HepG2 (cell line): ENCODE measurements at regions not wholly inside any gene's neighbourhood (a gene's known extent, or its start where the extent isn't known, plus 50 kb on each side); places are given as distances from the start of the nearest gene placed in this dataset.

Experiments used
- ATAC-seq: fragments of 200-7000 bp; cut with Tn5 transposase; 3 replicates; pipeline ENCODE4 v1.9.1; 2020; ENCODE audit warnings: mild to moderate bottlenecking, moderate library complexity
- BruUV-seq: library from RNA; stranded (reverse); fragments of 400-500 nt; replicated peaks from 2 replicates; lab custom pipeline; 2021; lab: Mats Ljungman, UMichigan
- CTCF ChIA-PET: fragments of 300-600 bp; formaldehyde crosslinking; extraction: SDS; loops from one replicate; lab custom pipeline; 2021; ENCODE audit warnings: low total read pairs, inconsistent platforms, low intra/inter-chr PET ratio; lab: Yijun Ruan, JAX
- POLR2A ChIA-PET: fragments of 350-600 bp; sonication (Branson Sonifier 250); formaldehyde crosslinking; loops from one replicate; lab custom pipeline; 2020; ENCODE audit warnings: antibody characterized with exemption, inconsistent platforms; lab: Yijun Ruan, JAX
- DNase-seq: peaks from one replicate; pipeline ENCODE4 v3.0.0-alpha.2; 2015; ENCODE audit warnings: low spot score
- FAIRE-seq: peaks from 3 replicates; lab custom pipeline; 2011; peaks lifted over from hg19 to GRCh38; lab: Jason Lieb, UNC
- H2AFZ ChIP-seq: one replicate; pipeline ENCODE4 v1.6.1; 2011; ENCODE audit warnings: low read length, inconsistent platforms
- H3K27ac ChIP-seq: fragments of 300-600 bp; 3 replicates; pipeline ENCODE4 v1.8.0; 2011; ENCODE audit warnings: mixed run types, mild to moderate bottlenecking, mixed read lengths, low read length, inconsistent platforms; ENCODE audit not compliant: insufficient read depth; ENCODE audit errors: extremely low read length
- H3K27me3 ChIP-seq, 2 experiments: fragments of 200-600 bp in 1 of 2; 2 replicates in 1 of 2; 3 replicates in 1 of 2; pipeline versions ENCODE4 v1.6.0 to v1.8.0; 2011; ENCODE audit warnings: low read length in 2 of 2, mild to moderate bottlenecking in 2 of 2, moderate library complexity in 2 of 2, inconsistent platforms in 1 of 2; ENCODE audit not compliant: insufficient read depth in 2 of 2, control insufficient read depth in 1 of 2
- H3K36me3 ChIP-seq, 2 experiments: fragments of 200-600 bp in 1 of 2; replicated peaks in 1 of 2; 2 replicates in 1 of 2; 3 replicates in 1 of 2; pipeline versions ENCODE4 v1.5.1 to v1.8.0; 2011; ENCODE audit warnings: low read length in 2 of 2, inconsistent platforms in 1 of 2; ENCODE audit not compliant: insufficient read depth in 2 of 2, control insufficient read depth in 1 of 2
- H3K4me1 ChIP-seq: 2 replicates; pipeline ENCODE4 v1.5.1; 2012; ENCODE audit warnings: low read length, inconsistent platforms; ENCODE audit not compliant: insufficient read depth
- H3K4me2 ChIP-seq: 2 replicates; pipeline ENCODE4 v1.6.0; 2011; ENCODE audit warnings: low read depth, low read length, inconsistent platforms
- H3K4me3 ChIP-seq, 3 experiments: fragments of 200-600 bp in 1 of 3; sonication (generic), shearing (Covaris generic) in 1 of 3; replicated peaks in 1 of 3; 2 replicates each; pipeline ENCODE4 v1.5.1; 2011 to 2016; ENCODE audit warnings: low read length in 3 of 3, inconsistent platforms in 2 of 3, low read depth in 2 of 3, mild to moderate bottlenecking in 2 of 3, control low read depth in 1 of 3, mixed read lengths in 1 of 3; ENCODE audit not compliant: insufficient read depth in 1 of 3
- H3K79me2 ChIP-seq: one replicate; pipeline ENCODE4 v1.6.1; 2011; ENCODE audit warnings: low read length, inconsistent platforms; ENCODE audit not compliant: insufficient read depth
- H3K9ac ChIP-seq: 2 replicates; pipeline ENCODE4 v1.6.0; 2011; ENCODE audit warnings: mild to moderate bottlenecking, low read depth, low read length, inconsistent platforms; ENCODE audit not compliant: insufficient read depth
- H3K9me3 ChIP-seq: 2 replicates; pipeline ENCODE4 v1.5.1; 2012; ENCODE audit warnings: mild to moderate bottlenecking, low read length
- H4K20me1 ChIP-seq: 2 replicates; pipeline ENCODE4 v1.6.0; 2011; ENCODE audit warnings: inconsistent platforms, mild to moderate bottlenecking, low read length, moderate library complexity; ENCODE audit not compliant: insufficient read depth
- TMF1 ChIP-seq: sonication (generic); formaldehyde crosslinking; IDR thresholded peaks from 2 replicates; pipeline ENCODE4 v1.8.1; 2022; ENCODE audit warnings: low read depth, missing genetic modification reagents
- WGBS: methylation state at CpG from one replicate; pipeline ENCODE4 v1.1.6; 2017; ENCODE audit warnings: low lambda C conversion rate; 5-methylcytosine and 5-hydroxymethylcytosine counted together
- in situ Hi-C: cut with HindIII; loops from 2 replicates; pipeline ENCODE4 v1.10.0; 2017; ENCODE audit warnings: low pct_unique_long_range_greater_than_20kb; ENCODE audit not compliant: extremely low pct_ligation_motif_present
- intact Hi-C: fragments of 100-400 bp; cut with micrococcal nuclease; formaldehyde crosslinking; loops from one replicate; pipeline ENCODE4 v1.10.0; 2022; ENCODE audit not compliant: unreplicated experiment
- TF ChIP-seq, protein P1 (sequence below): sonication (generic); formaldehyde crosslinking; IDR thresholded peaks from 2 replicates; pipeline ENCODE4 v1.5.1; 2020; ENCODE audit warnings: mild to moderate bottlenecking, missing genetic modification reagents, moderate library complexity
- TF ChIP-seq, protein P2 (sequence below), 2 experiments: sonication (generic) in 1 of 2; formaldehyde crosslinking in 1 of 2; IDR thresholded peaks; 2 replicates each; pipeline versions ENCODE4 v1.5.1 to v1.6.1; 2011 to 2020; ENCODE audit warnings: borderline replicate concordance in 1 of 2, low read depth in 1 of 2, low read length in 1 of 2, mild to moderate bottlenecking in 1 of 2, missing genetic modification reagents in 1 of 2, moderate library complexity in 1 of 2
- TF ChIP-seq, protein P3 (sequence below): sonication (generic); formaldehyde crosslinking; IDR thresholded peaks from 2 replicates; pipeline ENCODE4 v1.4.0; 2020; ENCODE audit warnings: missing genetic modification reagents

DNA sequence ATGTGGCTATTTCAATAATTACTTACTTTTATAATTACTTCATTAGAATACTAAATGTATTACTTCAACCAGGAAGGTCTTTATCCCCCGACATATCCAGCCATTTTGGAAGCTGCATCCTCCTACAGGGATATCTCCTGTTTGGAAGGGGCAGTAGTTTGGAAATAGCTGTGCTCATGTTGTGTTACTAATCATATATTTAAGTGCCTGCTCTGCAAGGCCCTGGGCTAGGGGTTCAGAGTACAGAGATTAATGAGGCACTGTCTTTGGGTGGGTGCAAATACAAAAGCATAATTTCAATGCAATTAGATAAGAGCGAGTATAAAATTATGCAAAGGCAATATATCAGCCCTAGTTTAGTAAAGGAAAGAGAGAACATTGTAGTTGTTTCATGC lies 146.3 kb upstream of the RARB start:
- in situ Hi-C loops: no loop called here
- CTCF ChIA-PET: no interaction called here

More for the DNA sequence above, 146.3 kb upstream of the RARB start:
- Histone ChIP-seq H3K4me1 (no peaks in the 10 kb centered on the region), H3K79me2 (no peaks in the 10 kb centered on the region), H3K9me3 (no peaks in the 10 kb centered on the region), H3K4me3 (no peak overlapping the region), H3K9ac (no peak overlapping the region), H2AFZ (no peak overlapping the region), H3K27ac (no peak overlapping the region)
- FAIRE-seq (no peak), ATAC-seq (no peak)
- TF ChIP-seq, protein P1, sequence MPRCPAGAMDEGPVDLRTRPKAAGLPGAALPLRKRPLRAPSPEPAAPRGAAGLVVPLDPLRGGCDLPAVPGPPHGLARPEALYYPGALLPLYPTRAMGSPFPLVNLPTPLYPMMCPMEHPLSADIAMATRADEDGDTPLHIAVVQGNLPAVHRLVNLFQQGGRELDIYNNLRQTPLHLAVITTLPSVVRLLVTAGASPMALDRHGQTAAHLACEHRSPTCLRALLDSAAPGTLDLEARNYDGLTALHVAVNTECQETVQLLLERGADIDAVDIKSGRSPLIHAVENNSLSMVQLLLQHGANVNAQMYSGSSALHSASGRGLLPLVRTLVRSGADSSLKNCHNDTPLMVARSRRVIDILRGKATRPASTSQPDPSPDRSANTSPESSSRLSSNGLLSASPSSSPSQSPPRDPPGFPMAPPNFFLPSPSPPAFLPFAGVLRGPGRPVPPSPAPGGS (CRISPR knock-in tag): no peak
- no peak for TF ChIP-seq TMF1
- TF ChIP-seq, protein P2, sequence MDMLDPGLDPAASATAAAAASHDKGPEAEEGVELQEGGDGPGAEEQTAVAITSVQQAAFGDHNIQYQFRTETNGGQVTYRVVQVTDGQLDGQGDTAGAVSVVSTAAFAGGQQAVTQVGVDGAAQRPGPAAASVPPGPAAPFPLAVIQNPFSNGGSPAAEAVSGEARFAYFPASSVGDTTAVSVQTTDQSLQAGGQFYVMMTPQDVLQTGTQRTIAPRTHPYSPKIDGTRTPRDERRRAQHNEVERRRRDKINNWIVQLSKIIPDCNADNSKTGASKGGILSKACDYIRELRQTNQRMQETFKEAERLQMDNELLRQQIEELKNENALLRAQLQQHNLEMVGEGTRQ (IDR thresholded peaks at IDR 0.05; ENCODE audit: low read depth, low read length): no peak
- TF ChIP-seq, protein P2 (CRISPR knock-in tag; IDR thresholded peaks at IDR 0.05; ENCODE audit: borderline replicate concordance): no peak
- TF ChIP-seq, protein P3, sequence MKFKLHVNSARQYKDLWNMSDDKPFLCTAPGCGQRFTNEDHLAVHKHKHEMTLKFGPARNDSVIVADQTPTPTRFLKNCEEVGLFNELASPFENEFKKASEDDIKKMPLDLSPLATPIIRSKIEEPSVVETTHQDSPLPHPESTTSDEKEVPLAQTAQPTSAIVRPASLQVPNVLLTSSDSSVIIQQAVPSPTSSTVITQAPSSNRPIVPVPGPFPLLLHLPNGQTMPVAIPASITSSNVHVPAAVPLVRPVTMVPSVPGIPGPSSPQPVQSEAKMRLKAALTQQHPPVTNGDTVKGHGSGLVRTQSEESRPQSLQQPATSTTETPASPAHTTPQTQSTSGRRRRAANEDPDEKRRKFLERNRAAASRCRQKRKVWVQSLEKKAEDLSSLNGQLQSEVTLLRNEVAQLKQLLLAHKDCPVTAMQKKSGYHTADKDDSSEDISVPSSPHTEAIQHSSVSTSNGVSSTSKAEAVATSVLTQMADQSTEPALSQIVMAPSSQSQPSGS (CRISPR knock-in tag): no peak
- TF ChIP-seq, all 625 proteins: peak for 0
- Histone ChIP-seq H3K4me2 (no peak overlapping the region), H3K36me3 (no peaks in the 10 kb centered on the region), H3K27me3 (no peaks in the 10 kb centered on the region), H4K20me1 (no peaks in the 10 kb centered on the region)
- intact Hi-C loops: no loop called here
- 25% methylated on average over 2 of the region's 2 CpGs for WGBS
- no TSS peak for BruUV-seq
- POLR2A ChIA-PET: no interaction called here
- DNase-seq: no peak
